Gastrocnemius medialis (tissue), 4 donors: ENCODE measurements at regions not wholly inside any gene's neighbourhood (a gene's known extent, or its start where the extent isn't known, plus 50 kb on each side); places are given as distances from the start of the nearest gene placed in this dataset.

Source experiments
- ATAC-seq, 2 donors: fragments of 150-250 bp; one replicate each; pipeline ENCODE4 v1.9.1; 2016
- DNase-seq, 2 donors: peaks; one replicate each; pipeline ENCODE4 v3.0.0-alpha.2; 2019
- H3K27ac ChIP-seq, 4 donors: fragments of 200-600 bp; sonication (generic); 1 replicate in 1 of 4; 2 replicates in 3 of 4; pipeline ENCODE4 v1.5.1; 2016 to 2018; ENCODE audit warnings: mild to moderate bottlenecking in 2 of 4, moderate library complexity in 1 of 4
- H3K27me3 ChIP-seq, 3 donors: fragments of 200-600 bp; sonication (generic) in 2 of 3; 1 replicate in 1 of 3; 2 replicates in 2 of 3; pipeline versions ENCODE4 v1.5.1 to v1.6.0; 2016 to 2019; ENCODE audit warnings: mild to moderate bottlenecking in 1 of 3, moderate library complexity in 1 of 3
- H3K36me3 ChIP-seq, 2 donors: fragments of 200-600 bp; sonication (generic) in 1 of 2; one replicate each; pipeline ENCODE4 v1.5.1; 2017 to 2018
- H3K4me1 ChIP-seq, 2 donors: fragments of 200-600 bp; sonication (generic) in 1 of 2; one replicate each; pipeline ENCODE4 v1.5.1; 2016 to 2017; ENCODE audit warnings: mild to moderate bottlenecking in 2 of 2
- H3K4me3 ChIP-seq, 4 donors: fragments of 200-600 bp; sonication (generic) in 3 of 4; 1 replicate in 1 of 4; 2 replicates in 3 of 4; pipeline ENCODE4 v1.5.1; 2016 to 2019; ENCODE audit warnings: mild to moderate bottlenecking in 2 of 4
- H3K9me3 ChIP-seq, 3 donors: fragments of 200-600 bp; sonication (generic) in 2 of 3; 1 replicate in 1 of 3; 2 replicates in 2 of 3; pipeline ENCODE4 v1.5.1; 2016 to 2019
- CTCF ChIP-seq, 5 experiments: fragments of 450-650 bp in 3 of 5; fragments of 200-600 bp in 2 of 5; sonication (generic) in 2 of 5; IDR thresholded peaks in 4 of 5; conservative IDR thresholded peaks in 1 of 5; 1 replicate in 4 of 5; 2 replicates in 1 of 5; pipeline ENCODE4 v1.5.1; 2016 to 2019; ENCODE audit warnings: antibody characterized with exemption in 5 of 5, mild to moderate bottlenecking in 3 of 5, moderate library complexity in 3 of 5
- POLR2A ChIP-seq, 2 donors: fragments of 450-650 bp; IDR thresholded peaks; one replicate each; pipeline ENCODE4 v1.6.1; 2017; ENCODE audit warnings: antibody characterized with exemption in 2 of 2, mild to moderate bottlenecking in 2 of 2, moderate library complexity in 2 of 2
- in situ Hi-C, 4 donors: fragments of 200-750 bp; cut with MboI; loops; one replicate each; pipeline versions ENCODE4 v1.15.0 to v1.8.0; 2017; ENCODE audit warnings: low sequenced_read_pairs in 4 of 4
- intact Hi-C: fragments of 100-400 bp; cut with DNase I; formaldehyde crosslinking; loops from one replicate; pipeline ENCODE4 v1.15.1; 2023; ENCODE audit warnings: low total_unique reads

- H3K27me3 ChIP-seq, result no peaks in the 10 kb centered on the region
- H3K9me3 ChIP-seq, result no peaks in the 10 kb centered on the region
- no peak overlapping the region for H3K4me3 ChIP-seq
- no peak for TF ChIP-seq POLR2A (IDR thresholded peaks at IDR 0.05)
- intact Hi-C loops, result no loop called here
- no peak overlapping the region for H3K27ac ChIP-seq
- no peaks in the 10 kb centered on the region for H3K4me1 ChIP-seq
- DNase-seq (no peak), ATAC-seq (no peak)
- in situ Hi-C loops, result no loop called here
- H3K36me3 ChIP-seq, result no peaks in the 10 kb centered on the region
Measured at GRCh38 chrX:13239272-13239671, 80.6 kb downstream of the ATXN3L start.

GRCh38 chrX:13235930-13236329 lies 83.9 kb downstream of the ATXN3L start:
- H3K4me3 ChIP-seq, result no peak overlapping the region
- no peaks in the 10 kb centered on the region for H3K36me3 ChIP-seq
- H3K4me1 ChIP-seq, result no peaks in the 10 kb centered on the region
- DNase-seq (no peak), ATAC-seq (no peak)
- intact Hi-C loops (no loop called here), in situ Hi-C loops (no loop called here)
- no peaks in the 10 kb centered on the region for H3K27me3 ChIP-seq
- no peaks in the 10 kb centered on the region for H3K9me3 ChIP-seq
- no peak for TF ChIP-seq CTCF (IDR thresholded peaks at IDR 0.05 in 4 of 5, conservative IDR thresholded peaks at IDR 0.05 in 1 of 5)
- TF ChIP-seq POLR2A (IDR thresholded peaks at IDR 0.05), result no peak
- H3K27ac ChIP-seq, result no peak overlapping the region

- no peak for ATAC-seq
- Histone ChIP-seq H3K27ac (no peak overlapping the region), H3K9me3 (no peaks in the 10 kb centered on the region), H3K4me1 (no peaks in the 10 kb centered on the region), H3K27me3 (no peaks in the 10 kb centered on the region), H3K4me3 (no peak overlapping the region), H3K36me3 (no peaks in the 10 kb centered on the region)
- intact Hi-C loops, result no loop called here
- in situ Hi-C loops, result no loop called here
- no peak for TF ChIP-seq POLR2A (IDR thresholded peaks at IDR 0.05)
- TF ChIP-seq CTCF (IDR thresholded peaks at IDR 0.05 in 4 of 5, conservative IDR thresholded peaks at IDR 0.05 in 1 of 5), result no peak
- no peak for DNase-seq
Measured at GRCh38 chrX:13232484-13232883, 87.4 kb downstream of the ATXN3L start.

- in situ Hi-C loops (no loop called here), intact Hi-C loops (no loop called here)
- DNase-seq (no peak), ATAC-seq (no peak)
- Histone ChIP-seq H3K36me3 (no peaks in the 10 kb centered on the region), H3K4me3 (no peak overlapping the region), H3K9me3 (no peaks in the 10 kb centered on the region), H3K27ac (no peak overlapping the region), H3K27me3 (no peaks in the 10 kb centered on the region), H3K4me1 (no peaks in the 10 kb centered on the region)
- no peak for TF ChIP-seq CTCF (IDR thresholded peaks at IDR 0.05 in 4 of 5, conservative IDR thresholded peaks at IDR 0.05 in 1 of 5)
- TF ChIP-seq POLR2A (IDR thresholded peaks at IDR 0.05), result no peak
Measured at GRCh38 chrX:13226214-13226613, 93.6 kb downstream of the ATXN3L start.

GRCh38 chrX:13223868-13224567 lies 95.8 kb downstream of the ATXN3L start:
- H3K27ac ChIP-seq, result no peak overlapping the region
- H3K4me3 ChIP-seq, result no peak overlapping the region
- DNase-seq (no peak), ATAC-seq (peak in 1 of 2 donors; percentile 66)
- in situ Hi-C loops (no loop called here), intact Hi-C loops (no loop called here)
- no peaks in the 10 kb centered on the region for H3K36me3 ChIP-seq
- TF ChIP-seq POLR2A (IDR thresholded peaks at IDR 0.05), result no peak
- TF ChIP-seq CTCF (IDR thresholded peaks at IDR 0.05 in 4 of 5, conservative IDR thresholded peaks at IDR 0.05 in 1 of 5), result no peak
- H3K4me1 ChIP-seq, result no peaks in the 10 kb centered on the region
- no peaks in the 10 kb centered on the region for H3K9me3 ChIP-seq
- H3K27me3 ChIP-seq, result no peaks in the 10 kb centered on the region
